ENCODE measurements at regions not wholly inside any gene's neighbourhood (a gene's known extent, or its start where the extent isn't known, plus 50 kb on each side); places are given as distances from the start of the nearest gene placed in this dataset.

GRCh38 chr3:102916532-102916931 lies 481.7 kb downstream of the ZPLD1 start:
- POLR2A ChIA-PET: no interaction called here
- intact Hi-C loops (cut with micrococcal nuclease; ENCODE audit: unreplicated experiment): no loop called here
- DNase-seq (ENCODE audit: low read depth, low spot score) (no peak), ATAC-seq (no peak)
- no peaks in the 10 kb centered on the region for H3K27me3 ChIP-seq (ENCODE audit: control insufficient read depth, insufficient read depth, low read length)
- in situ Hi-C loops (cut with HindIII; ENCODE audit: low pct_unique_long_range_greater_than_20kb, low sequenced_read_pairs): no loop called here
- no peak overlapping the region for H3K4me3 ChIP-seq (ENCODE audit: low read depth in 2 of 2, low read length in 2 of 2)
- CTCF ChIA-PET: no interaction called here
- TF ChIP-seq SIN3A (IDR thresholded peaks at IDR 0.05; ENCODE audit: borderline replicate concordance, insufficient read depth, low read depth, low read length): no peak
- no peak for TF ChIP-seq REST (IDR thresholded peaks at IDR 0.05; ENCODE audit: insufficient read depth in 1 of 2, low read depth in 2 of 2, low read length in 1 of 2)
- TF ChIP-seq CTCF (IDR thresholded peaks at IDR 0.05): no peak
- TF ChIP-seq TCF7L2 (IDR thresholded peaks at IDR 0.05; ENCODE audit: low read depth, low read length): no peak
- no peak for TF ChIP-seq POLR2AphosphoS5 (IDR thresholded peaks at IDR 0.05; ENCODE audit: low read depth, low read length)
- no peaks in the 10 kb centered on the region for H3K4me1 ChIP-seq (ENCODE audit: control insufficient read depth, insufficient read depth, low read length)
- H3K36me3 ChIP-seq (ENCODE audit: control insufficient read depth, insufficient read depth, low read length): no peaks in the 10 kb centered on the region
- H3K27ac ChIP-seq (ENCODE audit: low read length): no peak overlapping the region
- no TSS peak for BruUV-seq (replicated peaks)
- H3K9me3 ChIP-seq (ENCODE audit: control insufficient read depth, insufficient read depth, low read depth, low read length): no peaks in the 10 kb centered on the region

- in situ Hi-C loops (cut with HindIII; ENCODE audit: low pct_unique_long_range_greater_than_20kb, low sequenced_read_pairs) (no loop called here), intact Hi-C loops (cut with micrococcal nuclease; ENCODE audit: unreplicated experiment) (no loop called here)
- no peaks in the 10 kb centered on the region for H3K4me1 ChIP-seq (ENCODE audit: control insufficient read depth, insufficient read depth, low read length)
- TF ChIP-seq TCF7L2 (IDR thresholded peaks at IDR 0.05; ENCODE audit: low read depth, low read length): no peak
- TF ChIP-seq SIN3A (IDR thresholded peaks at IDR 0.05; ENCODE audit: borderline replicate concordance, insufficient read depth, low read depth, low read length): no peak
- TF ChIP-seq POLR2AphosphoS5 (IDR thresholded peaks at IDR 0.05; ENCODE audit: low read depth, low read length): no peak
- TF ChIP-seq REST (IDR thresholded peaks at IDR 0.05; ENCODE audit: insufficient read depth in 1 of 2, low read depth in 2 of 2, low read length in 1 of 2): no peak
- TF ChIP-seq CTCF (IDR thresholded peaks at IDR 0.05): no peak
- peaks cover 20% of the 10 kb centered on the region; the same call in 1 of the 2 replicates for H3K9me3 ChIP-seq (ENCODE audit: control insufficient read depth, insufficient read depth, low read depth, low read length)
- no peak overlapping the region for H3K4me3 ChIP-seq (ENCODE audit: low read depth in 2 of 2, low read length in 2 of 2)
- DNase-seq (ENCODE audit: low read depth, low spot score) (no peak), ATAC-seq (no peak)
- ChIA-PET CTCF (no interaction called here), POLR2A (no interaction called here)
- BruUV-seq (replicated peaks): no TSS peak
- H3K27ac ChIP-seq (ENCODE audit: low read length): no peak overlapping the region
- no peaks in the 10 kb centered on the region for H3K27me3 ChIP-seq (ENCODE audit: control insufficient read depth, insufficient read depth, low read length)
- no peaks in the 10 kb centered on the region for H3K36me3 ChIP-seq (ENCODE audit: control insufficient read depth, insufficient read depth, low read length)
Observed at GRCh38 chr3:102926618-102927017, 491.8 kb downstream of the ZPLD1 start.
